ENCODE measurements at regions not wholly inside any gene's neighbourhood (a gene's known extent, or its start where the extent isn't known, plus 50 kb on each side); places are given as distances from the start of the nearest gene placed in this dataset.
"Not testable (repeated sequence)": the region's sequence is repeated elsewhere in the genome, so short reads cannot be mapped to it uniquely, and the experiment has no call there.

DNA sequence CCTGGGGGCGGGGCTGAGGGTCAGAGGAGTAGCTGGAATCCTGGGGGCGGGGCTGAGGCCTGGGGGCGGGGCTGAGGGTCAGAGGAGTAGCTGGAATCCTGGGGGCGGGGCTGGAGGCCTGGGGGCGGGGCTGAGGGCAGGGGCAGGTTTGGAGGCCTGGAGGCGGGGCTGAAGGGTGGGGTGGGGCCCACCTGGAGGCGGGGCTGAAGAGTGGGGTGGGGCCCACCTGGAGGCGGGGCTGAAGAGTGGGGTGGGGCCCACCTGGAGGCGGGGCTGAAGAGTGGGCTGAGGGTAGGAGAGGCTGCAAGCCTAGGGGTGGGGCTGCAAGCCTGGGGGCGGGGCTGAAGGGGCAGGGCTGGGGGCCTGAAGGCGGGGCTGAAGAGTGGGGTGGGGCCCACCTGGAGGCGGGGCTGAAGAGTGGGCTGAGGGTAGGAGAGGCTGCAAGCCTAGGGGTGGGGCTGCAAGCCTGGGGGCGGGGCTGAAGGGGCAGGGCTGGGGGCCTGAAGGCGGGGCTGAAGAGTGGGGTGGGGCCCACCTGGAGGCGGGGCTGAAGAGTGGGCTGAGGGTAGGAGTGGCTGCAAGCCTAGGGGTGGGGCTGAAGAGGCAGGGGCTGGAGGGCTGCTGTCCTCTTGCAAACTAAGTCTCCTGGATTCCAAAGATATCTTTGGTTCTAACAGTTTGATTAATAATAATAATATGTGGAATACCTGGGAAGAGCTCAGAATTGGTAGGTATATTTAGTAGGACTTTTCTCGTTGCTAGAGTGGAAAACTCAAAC is 1329.7 kb downstream of the BRD1 start:
- H3K9ac ChIP-seq (ENCODE audit: low read length); H4K20me1 ChIP-seq (ENCODE audit: insufficient read depth, low read depth, low read length); H3K4me2 ChIP-seq (ENCODE audit: low read depth, low read length, poor library complexity, severe bottlenecking); H3K79me2 ChIP-seq (ENCODE audit: low read length); H2AFZ ChIP-seq (ENCODE audit: low read length); H3K9me2 ChIP-seq (replicated peaks; ENCODE audit: insufficient read depth, low read length); H3K9me3 ChIP-seq (ENCODE audit: low read length); H3K4me3 ChIP-seq (ENCODE audit: low read length); H3K27me3 ChIP-seq (ENCODE audit: low read length); H3K27ac ChIP-seq (ENCODE audit: low read length); H3K36me3 ChIP-seq (ENCODE audit: insufficient read depth, low read length): not testable (repeated sequence)
- peaks cover 23% of the 10 kb centered on the region for H3K4me1 ChIP-seq (ENCODE audit: low read length)
- peak; percentile 53 for DNase-seq

DNA sequence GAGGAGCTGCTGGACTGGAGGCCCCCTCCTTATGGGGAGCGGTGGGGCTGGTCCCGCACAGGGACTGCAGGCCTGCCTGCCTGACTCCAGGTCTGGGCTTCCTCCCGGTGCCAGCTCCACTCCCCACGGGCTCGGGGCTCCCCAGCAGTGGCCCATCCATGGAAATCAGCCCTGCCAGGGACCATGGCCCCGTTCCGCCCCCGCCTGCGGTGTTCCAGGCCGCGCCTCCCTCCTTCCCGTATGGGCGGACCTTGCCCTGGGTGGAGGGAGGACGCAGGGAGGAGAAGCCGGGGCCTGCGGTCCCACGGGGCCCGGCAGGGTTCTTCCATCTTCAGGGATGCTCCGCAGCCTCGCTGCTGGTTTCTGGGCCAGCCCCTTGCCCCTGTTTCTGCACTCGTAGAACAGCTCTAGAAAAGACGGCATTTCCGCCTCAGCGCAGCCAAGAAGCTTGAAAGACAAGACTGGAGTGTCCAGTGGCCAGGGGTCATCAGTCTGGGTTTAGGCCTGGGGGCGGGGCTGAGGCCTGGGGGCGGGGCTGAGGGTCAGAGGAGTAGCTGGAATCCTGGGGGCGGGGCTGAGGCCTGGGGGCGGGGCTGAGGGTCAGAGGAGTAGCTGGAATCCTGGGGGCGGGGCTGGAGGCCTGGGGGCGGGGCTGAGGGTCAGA is 1330.6 kb downstream of the BRD1 start:
- Histone ChIP-seq H3K9me2 (replicated peaks; ENCODE audit: insufficient read depth, low read length) (no peaks in the 10 kb centered on the region), H3K79me2 (ENCODE audit: low read length) (no peaks in the 10 kb centered on the region), H3K36me3 (ENCODE audit: insufficient read depth, low read length) (no peaks in the 10 kb centered on the region), H3K27ac (ENCODE audit: low read length) (no peak overlapping the region), H3K9me3 (ENCODE audit: low read length) (no peaks in the 10 kb centered on the region), H4K20me1 (ENCODE audit: insufficient read depth, low read depth, low read length) (no peaks in the 10 kb centered on the region), H3K4me3 (ENCODE audit: low read length) (no peak overlapping the region), H3K4me2 (ENCODE audit: low read depth, low read length, poor library complexity, severe bottlenecking) (no peak overlapping the region), H3K27me3 (ENCODE audit: low read length) (no peaks in the 10 kb centered on the region), H3K4me1 (ENCODE audit: low read length) (peaks cover 30% of the 10 kb centered on the region), H3K9ac (ENCODE audit: low read length) (no peak overlapping the region), H2AFZ (ENCODE audit: low read length) (no peak overlapping the region)
- no peak for DNase-seq

DNA sequence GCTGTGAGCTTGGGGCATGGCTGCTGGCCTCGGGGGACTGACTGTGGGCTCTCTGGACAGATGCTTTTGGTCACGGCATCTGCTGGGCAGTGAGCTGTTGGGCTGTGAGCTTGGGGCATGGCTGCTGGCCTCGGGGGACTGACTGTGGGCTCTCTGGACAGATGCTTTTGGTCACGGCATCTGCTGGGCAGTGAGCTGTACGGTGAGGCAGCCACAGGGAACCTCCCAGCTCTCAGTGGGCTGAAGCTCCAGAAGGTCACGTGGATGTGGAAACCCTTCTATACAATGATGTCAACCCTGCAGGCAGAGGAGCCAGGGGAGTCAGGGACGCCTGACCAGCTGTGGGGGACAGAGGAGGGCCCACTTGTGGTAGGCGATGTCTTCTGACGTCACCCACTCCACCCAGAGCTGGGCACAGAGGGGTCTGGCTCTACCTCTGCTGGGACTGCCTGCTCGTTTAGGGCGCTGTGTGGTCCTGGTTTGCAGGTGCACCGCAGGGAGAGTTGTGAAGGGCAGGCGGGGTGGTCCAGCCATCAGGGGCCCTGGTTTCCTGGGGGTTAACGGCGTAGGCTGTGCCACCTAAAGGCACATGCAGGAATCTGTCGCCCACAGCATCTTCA is 1331.3 kb downstream of the BRD1 start:
- no peak for DNase-seq

DNA sequence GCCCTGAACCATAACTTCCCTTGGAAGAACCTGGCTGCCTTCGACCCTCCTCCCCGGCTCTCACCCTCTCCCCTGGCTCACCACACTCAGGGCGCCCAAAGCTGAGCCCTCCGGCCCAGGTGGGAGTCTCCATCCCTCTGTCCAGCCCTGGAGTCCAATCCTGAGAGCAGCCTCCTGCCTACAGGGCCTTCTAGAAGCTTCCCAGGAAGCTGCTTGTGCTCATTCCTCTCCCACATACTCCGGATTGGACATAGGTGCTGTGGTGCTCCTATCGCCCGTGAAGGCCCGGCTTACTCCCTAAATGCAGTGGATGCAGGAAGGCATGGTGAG is 1332.0 kb downstream of the BRD1 start:
- Histone ChIP-seq H3K36me3 (ENCODE audit: insufficient read depth, low read length) (no peaks in the 10 kb centered on the region), H3K4me3 (ENCODE audit: low read length) (no peak overlapping the region), H4K20me1 (ENCODE audit: insufficient read depth, low read depth, low read length) (no peaks in the 10 kb centered on the region), H3K27ac (ENCODE audit: low read length) (no peak overlapping the region), H3K4me2 (ENCODE audit: low read depth, low read length, poor library complexity, severe bottlenecking) (no peak overlapping the region), H3K9me3 (ENCODE audit: low read length) (no peaks in the 10 kb centered on the region), H3K9me2 (replicated peaks; ENCODE audit: insufficient read depth, low read length) (no peaks in the 10 kb centered on the region), H3K9ac (ENCODE audit: low read length) (no peak overlapping the region), H3K79me2 (ENCODE audit: low read length) (no peaks in the 10 kb centered on the region), H3K4me1 (ENCODE audit: low read length) (peaks cover 37% of the 10 kb centered on the region), H2AFZ (ENCODE audit: low read length) (no peak overlapping the region), H3K27me3 (ENCODE audit: low read length) (no peaks in the 10 kb centered on the region)
- no peak for DNase-seq

More for the DNA sequence above, 1331.3 kb downstream of the BRD1 start:
- Histone ChIP-seq H3K9ac (ENCODE audit: low read length) (no peak overlapping the region), H3K79me2 (ENCODE audit: low read length) (no peaks in the 10 kb centered on the region), H2AFZ (ENCODE audit: low read length) (no peak overlapping the region), H3K9me3 (ENCODE audit: low read length) (no peaks in the 10 kb centered on the region), H3K4me3 (ENCODE audit: low read length) (no peak overlapping the region), H3K27ac (ENCODE audit: low read length) (no peak overlapping the region), H3K9me2 (replicated peaks; ENCODE audit: insufficient read depth, low read length) (no peaks in the 10 kb centered on the region), H3K4me2 (ENCODE audit: low read depth, low read length, poor library complexity, severe bottlenecking) (no peak overlapping the region), H3K36me3 (ENCODE audit: insufficient read depth, low read length) (no peaks in the 10 kb centered on the region), H4K20me1 (ENCODE audit: insufficient read depth, low read depth, low read length) (no peaks in the 10 kb centered on the region), H3K27me3 (ENCODE audit: low read length) (no peaks in the 10 kb centered on the region), H3K4me1 (ENCODE audit: low read length) (peaks cover 37% of the 10 kb centered on the region)

DNA sequence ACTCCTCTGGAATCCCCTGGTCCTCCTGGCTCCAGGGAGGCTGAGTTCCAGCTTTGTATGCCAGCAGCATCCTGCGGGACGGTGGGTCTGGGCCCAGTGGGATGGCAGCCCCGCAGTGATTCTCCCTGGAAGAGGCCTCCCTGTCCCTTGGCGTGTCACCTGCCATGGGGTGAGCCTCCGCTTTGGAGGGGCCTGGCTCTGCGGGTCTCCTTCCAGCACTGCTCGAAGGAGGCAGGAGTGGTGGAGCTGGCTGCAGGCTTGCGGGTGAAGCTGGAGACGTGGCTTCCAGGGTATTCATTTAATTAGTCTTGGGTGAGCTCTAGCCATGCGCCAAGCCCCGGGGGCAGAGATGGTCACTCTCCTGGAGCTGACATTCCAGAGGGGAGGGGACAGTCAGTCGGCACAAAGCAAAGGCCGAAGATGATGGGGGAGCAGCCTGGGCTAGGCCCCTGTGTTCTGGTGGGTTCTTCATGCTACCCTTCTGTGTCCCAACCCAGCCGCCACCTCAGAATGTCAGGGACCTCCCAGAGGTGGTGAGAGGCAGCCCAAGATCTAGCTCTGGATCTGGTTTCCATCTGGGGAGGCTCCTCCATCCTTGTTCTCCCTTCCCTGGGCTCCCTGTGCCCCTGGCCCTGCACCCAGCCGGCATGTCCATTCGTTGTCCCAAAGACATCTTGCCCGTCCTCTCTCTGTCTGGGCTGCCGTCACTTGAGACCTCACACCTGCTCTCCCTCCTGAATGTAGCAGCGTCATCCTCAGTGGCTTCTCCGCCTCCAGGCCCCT is 1332.5 kb downstream of the BRD1 start:
- H3K9me2 ChIP-seq (replicated peaks; ENCODE audit: insufficient read depth, low read length), result no peaks in the 10 kb centered on the region
- H2AFZ ChIP-seq (ENCODE audit: low read length), result no peak overlapping the region
- no peaks in the 10 kb centered on the region for H3K27me3 ChIP-seq (ENCODE audit: low read length)
- H3K9ac ChIP-seq (ENCODE audit: low read length), result peak overlapping the region; percentile 2; the same call in 1 of the 2 replicates
- H3K4me1 ChIP-seq (ENCODE audit: low read length), result peaks cover 37% of the 10 kb centered on the region
- H3K36me3 ChIP-seq (ENCODE audit: insufficient read depth, low read length), result no peaks in the 10 kb centered on the region
- H3K4me2 ChIP-seq (ENCODE audit: low read depth, low read length, poor library complexity, severe bottlenecking), result peak overlapping the region; percentile 31
- H3K27ac ChIP-seq (ENCODE audit: low read length), result peak overlapping the region; percentile 10; the same call in 1 of the 2 replicates
- H3K4me3 ChIP-seq (ENCODE audit: low read length), result no peak overlapping the region
- H3K9me3 ChIP-seq (ENCODE audit: low read length), result no peaks in the 10 kb centered on the region
- H4K20me1 ChIP-seq (ENCODE audit: insufficient read depth, low read depth, low read length), result no peaks in the 10 kb centered on the region
- no peak for DNase-seq
- no peaks in the 10 kb centered on the region for H3K79me2 ChIP-seq (ENCODE audit: low read length)

DNA sequence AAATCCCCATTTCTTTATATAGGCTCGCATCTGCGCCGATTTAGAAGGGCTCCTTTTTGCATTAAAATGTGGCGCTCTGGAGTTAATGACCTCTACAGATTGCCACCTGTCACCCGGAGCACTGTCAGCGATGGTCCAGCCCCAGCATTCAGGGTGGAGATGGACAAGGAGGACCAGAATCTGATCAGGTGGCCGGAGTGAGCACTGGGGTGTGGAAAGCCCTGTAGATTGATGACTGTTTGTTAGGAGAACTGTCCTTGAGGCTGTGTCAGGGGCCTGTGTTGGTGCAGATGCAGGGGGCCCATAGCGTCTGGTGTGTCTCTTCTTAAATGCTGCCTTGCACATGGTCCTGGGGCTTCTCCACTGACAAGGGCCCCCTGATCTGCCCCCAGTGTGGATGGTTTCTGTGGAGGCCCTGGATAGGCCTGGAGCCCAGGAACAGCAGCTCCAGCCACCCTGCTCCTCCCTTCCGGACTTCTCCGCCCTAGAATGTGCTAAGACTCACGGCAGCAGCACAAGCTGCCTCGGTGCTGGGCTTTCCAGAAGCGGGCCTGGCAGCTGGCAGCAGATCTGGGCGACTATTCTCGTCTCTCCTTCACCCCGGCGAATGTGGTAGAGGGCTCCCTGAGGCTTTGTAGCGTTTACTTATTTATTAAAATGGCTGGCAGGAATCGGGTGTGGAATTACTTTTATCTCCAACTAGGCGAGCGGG is 1333.3 kb downstream of the BRD1 start:
- Histone ChIP-seq H3K36me3 (ENCODE audit: insufficient read depth, low read length) (no peaks in the 10 kb centered on the region), H2AFZ (ENCODE audit: low read length) (no peak overlapping the region), H3K79me2 (ENCODE audit: low read length) (no peaks in the 10 kb centered on the region), H3K4me2 (ENCODE audit: low read depth, low read length, poor library complexity, severe bottlenecking) (peak overlapping the region; percentile 31), H4K20me1 (ENCODE audit: insufficient read depth, low read depth, low read length) (no peaks in the 10 kb centered on the region), H3K9ac (ENCODE audit: low read length) (peak overlapping the region; percentile 2; the same call in 1 of the 2 replicates), H3K9me2 (replicated peaks; ENCODE audit: insufficient read depth, low read length) (no peaks in the 10 kb centered on the region), H3K4me3 (ENCODE audit: low read length) (no peak overlapping the region), H3K27me3 (ENCODE audit: low read length) (no peaks in the 10 kb centered on the region), H3K4me1 (ENCODE audit: low read length) (peaks cover 37% of the 10 kb centered on the region), H3K27ac (ENCODE audit: low read length) (peak overlapping the region; percentile 10; the same call in 1 of the 2 replicates), H3K9me3 (ENCODE audit: low read length) (no peaks in the 10 kb centered on the region)
- DNase-seq, result peak; percentile 47

DNA sequence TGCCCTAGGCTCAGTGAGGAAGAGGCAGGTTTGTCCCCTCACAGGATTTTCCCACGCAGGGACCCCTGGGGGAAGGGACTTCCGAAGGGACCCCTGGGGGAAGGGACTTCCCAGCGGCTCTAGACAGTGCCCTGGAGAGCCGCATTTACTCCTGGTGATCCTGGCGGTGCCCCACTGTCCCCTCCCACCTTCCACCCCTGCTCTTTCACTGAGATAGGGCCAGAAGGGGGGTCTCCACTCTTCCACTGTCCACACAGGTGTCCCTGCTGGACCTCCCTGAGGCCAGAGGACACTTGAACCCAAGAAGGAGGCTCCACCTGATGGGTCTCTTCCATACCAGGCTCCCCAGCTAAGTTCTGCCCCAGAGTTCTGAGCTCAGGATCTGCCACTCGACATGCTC is 1333.9 kb downstream of the BRD1 start:
- peak overlapping the region; percentile 10 for H3K27ac ChIP-seq (ENCODE audit: low read length)
- peak overlapping the region; percentile 31 for H3K4me2 ChIP-seq (ENCODE audit: low read depth, low read length, poor library complexity, severe bottlenecking)
- H3K4me1 ChIP-seq (ENCODE audit: low read length), result peaks cover 37% of the 10 kb centered on the region
- H3K27me3 ChIP-seq (ENCODE audit: low read length), result no peaks in the 10 kb centered on the region
- H3K9ac ChIP-seq (ENCODE audit: low read length), result 0 out of 2 replicates have a peak overlapping the region, but pooled peaks have one; percentile 10
- DNase-seq, result no peak
- H3K4me3 ChIP-seq (ENCODE audit: low read length), result no peak overlapping the region
- no peaks in the 10 kb centered on the region for H3K79me2 ChIP-seq (ENCODE audit: low read length)
- H4K20me1 ChIP-seq (ENCODE audit: insufficient read depth, low read depth, low read length), result no peaks in the 10 kb centered on the region
- no peaks in the 10 kb centered on the region for H3K36me3 ChIP-seq (ENCODE audit: insufficient read depth, low read length)
- H3K9me3 ChIP-seq (ENCODE audit: low read length), result no peaks in the 10 kb centered on the region
- H2AFZ ChIP-seq (ENCODE audit: low read length), result no peak overlapping the region
- no peaks in the 10 kb centered on the region for H3K9me2 ChIP-seq (replicated peaks; ENCODE audit: insufficient read depth, low read length)

All from Karpas-422 (cell line).